WTC11 (cell line): ENCODE measurements at regions not wholly inside any gene's neighbourhood (a gene's known extent, or its start where the extent isn't known, plus 50 kb on each side); places are given as distances from the start of the nearest gene placed in this dataset.

Source experiments
- ATAC-seq: fragments of 200-7000 bp; cut with Tn5 transposase; 2 replicates; pipeline ENCODE4 v1.10.0; 2021; ENCODE audit warnings: mild to moderate bottlenecking, moderate library complexity
- CTCF ChIA-PET: fragments of 300-600 bp; sonication (Branson Sonifier 250); formaldehyde crosslinking; loops from one replicate; lab custom pipeline; 2021; ENCODE audit warnings: antibody characterized with exemption; lab: Charles Lee
- POLR2A ChIA-PET: fragments of 350-600 bp; sonication (Branson Sonifier 250); formaldehyde crosslinking; loops from one replicate; lab custom pipeline; 2021; ENCODE audit warnings: antibody characterized with exemption; lab: Charles Lee
- DNase-seq: peaks from one replicate; pipeline ENCODE4 v3.0.0; 2021; ENCODE audit warnings: low spot score
- H3K27ac Mint-ChIP-seq: 2 replicates; pipeline ENCODE4 v1.8.0; 2021; ENCODE audit warnings: mixed read lengths
- H3K27me3 Mint-ChIP-seq: 2 replicates; pipeline ENCODE4 v1.8.0; 2021; ENCODE audit warnings: low read depth, mild to moderate bottlenecking, moderate library complexity, mixed read lengths
- H3K36me3 Mint-ChIP-seq: 2 replicates; pipeline ENCODE4 v1.8.0; 2021; ENCODE audit warnings: mixed read lengths
- H3K4me1 Mint-ChIP-seq: 2 replicates; pipeline ENCODE4 v1.8.0; 2022; ENCODE audit warnings: mixed read lengths
- H3K4me3 Mint-ChIP-seq: 2 replicates; pipeline ENCODE4 v1.8.0; 2021; ENCODE audit warnings: mild to moderate bottlenecking, moderate library complexity, mixed read lengths
- H3K9me3 Mint-ChIP-seq: 2 replicates; pipeline ENCODE4 v1.8.0; 2021; ENCODE audit warnings: mixed read lengths
- E2F1 ChIP-seq: sonication (generic); formaldehyde crosslinking; IDR thresholded peaks from 2 replicates; pipeline ENCODE4 v1.8.0; 2022; ENCODE audit warnings: mild to moderate bottlenecking, missing genetic modification reagents
- ELF4 ChIP-seq: sonication (generic); formaldehyde crosslinking; IDR thresholded peaks from 2 replicates; pipeline ENCODE4 v1.8.1; 2022; ENCODE audit warnings: low read depth, mild to moderate bottlenecking, moderate library complexity, missing genetic modification reagents
- FOXJ3 ChIP-seq: sonication (generic); formaldehyde crosslinking; IDR thresholded peaks from 2 replicates; pipeline ENCODE4 v1.9.0; 2021; ENCODE audit warnings: missing genetic modification reagents, mild to moderate bottlenecking, borderline replicate concordance
- HMGA2 ChIP-seq: fragments of 250-450 bp; sonication (Bioruptor Pico); IDR thresholded peaks from 2 replicates; pipeline ENCODE4 v1.4.0; 2021; ENCODE audit warnings: mild to moderate bottlenecking, moderate library complexity
- IRF1 ChIP-seq: sonication (generic); formaldehyde crosslinking; IDR thresholded peaks from 2 replicates; pipeline ENCODE4 v1.8.0; 2023; ENCODE audit warnings: missing genetic modification reagents
- JUN ChIP-seq: sonication (generic); formaldehyde crosslinking; IDR thresholded peaks from 2 replicates; pipeline ENCODE4 v1.8.0; 2023; ENCODE audit warnings: mild to moderate bottlenecking, missing genetic modification reagents
- MLX ChIP-seq: sonication (generic); formaldehyde crosslinking; IDR thresholded peaks from 2 replicates; pipeline ENCODE4 v1.8.1; 2023; ENCODE audit warnings: mild to moderate bottlenecking, missing genetic modification reagents, moderate library complexity
- NFATC4 ChIP-seq: fragments of 250-450 bp; sonication (Bioruptor Pico); IDR thresholded peaks from 2 replicates; pipeline ENCODE4 v1.9.0; 2021; ENCODE audit warnings: mild to moderate bottlenecking
- PREB ChIP-seq: sonication (generic); formaldehyde crosslinking; IDR thresholded peaks from 2 replicates; pipeline ENCODE4 v1.8.1; 2022; ENCODE audit warnings: mild to moderate bottlenecking, missing genetic modification reagents, moderate library complexity, borderline replicate concordance
- PRRX2 ChIP-seq: fragments of 250-450 bp; sonication (Bioruptor Pico); IDR thresholded peaks from 2 replicates; pipeline ENCODE4 v1.8.0; 2021; ENCODE audit warnings: mild to moderate bottlenecking
- SMAD3 ChIP-seq: sonication (generic); formaldehyde crosslinking; IDR thresholded peaks from 2 replicates; pipeline ENCODE4 v1.8.0; 2022; ENCODE audit warnings: missing genetic modification reagents, mild to moderate bottlenecking, borderline replicate concordance
- SOX15 ChIP-seq: fragments of 250-450 bp; sonication (Bioruptor Pico); IDR thresholded peaks from 2 replicates; pipeline ENCODE4 v1.9.0; 2021; ENCODE audit warnings: mild to moderate bottlenecking
- ZBTB43 ChIP-seq: sonication (generic); formaldehyde crosslinking; IDR thresholded peaks from 2 replicates; pipeline ENCODE4 v1.8.1; 2023; ENCODE audit warnings: mild to moderate bottlenecking, missing genetic modification reagents
- ZNF396 ChIP-seq: fragments of 250-450 bp; sonication (Bioruptor Pico); IDR thresholded peaks from 2 replicates; pipeline ENCODE4 v1.8.0; 2021; ENCODE audit warnings: mild to moderate bottlenecking, moderate library complexity, borderline replicate concordance
- ZNF532 ChIP-seq: fragments of 250-450 bp; sonication (Bioruptor Pico); IDR thresholded peaks from 2 replicates; pipeline ENCODE4 v1.9.0; 2021; ENCODE audit warnings: mild to moderate bottlenecking, borderline replicate concordance
- TF ChIP-seq, protein P1 (sequence below): fragments of 250-450 bp; sonication (Bioruptor Pico); conservative IDR thresholded peaks from 2 replicates; pipeline ENCODE4 v1.9.0; 2021; ENCODE audit warnings: mild to moderate bottlenecking
- TF ChIP-seq, protein P2 (sequence below): sonication (generic); formaldehyde crosslinking; IDR thresholded peaks from 2 replicates; pipeline ENCODE4 v1.8.0; 2023; ENCODE audit warnings: mild to moderate bottlenecking, missing genetic modification reagents
- TF ChIP-seq, protein P3 (sequence below): sonication (generic); formaldehyde crosslinking; IDR thresholded peaks from 2 replicates; pipeline ENCODE4 v1.8.0; 2022; ENCODE audit warnings: mild to moderate bottlenecking, missing genetic modification reagents
- TF ChIP-seq, protein P4 (sequence below): sonication (generic); formaldehyde crosslinking; IDR thresholded peaks from 2 replicates; pipeline ENCODE4 v1.8.1; 2022; ENCODE audit warnings: low read depth, mild to moderate bottlenecking, moderate library complexity, missing genetic modification reagents, borderline replicate concordance

GRCh38 chr16:73231944-73232554 is 184.1 kb upstream of the ZFHX3 start (continued):
- TF ChIP-seq, protein P1, sequence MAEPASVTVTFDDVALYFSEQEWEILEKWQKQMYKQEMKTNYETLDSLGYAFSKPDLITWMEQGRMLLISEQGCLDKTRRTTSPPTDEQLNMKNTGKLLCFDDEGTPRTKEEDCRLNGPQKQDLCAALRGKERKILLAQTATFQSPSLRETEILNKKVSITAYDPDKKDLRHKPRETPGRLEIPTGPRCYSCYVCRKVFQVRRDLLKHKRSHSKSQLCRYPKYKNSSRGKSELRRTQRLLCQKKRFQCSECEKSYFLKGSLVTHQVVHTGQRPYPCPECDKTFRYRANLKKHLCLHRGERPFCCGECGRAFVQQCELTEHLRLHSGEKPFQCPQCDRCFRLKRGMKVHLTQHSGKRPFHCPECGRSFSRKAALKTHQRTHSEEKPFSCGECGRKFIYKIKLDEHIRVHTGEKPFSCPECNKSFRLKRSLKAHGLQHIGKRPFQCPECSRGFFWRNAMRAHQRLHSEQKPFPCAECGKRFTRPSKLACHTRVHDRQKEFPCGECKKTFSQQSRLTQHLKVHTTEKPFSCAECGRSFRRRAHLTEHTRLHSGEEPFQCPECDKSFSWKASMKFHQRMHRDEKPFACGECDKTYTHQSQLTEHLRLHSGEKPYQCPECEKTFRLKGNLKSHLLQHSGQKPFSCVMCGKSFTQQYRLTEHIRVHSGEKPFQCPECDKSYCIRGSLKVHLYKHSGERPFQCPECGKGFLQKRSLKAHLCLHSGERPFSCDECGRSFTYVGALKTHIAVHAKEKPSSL (CRISPR knock-in tag) = no peak

- H3K9me3 Mint-ChIP-seq = no peaks in the 10 kb centered on the region
- peaks cover 17% of the 10 kb centered on the region for H3K4me1 Mint-ChIP-seq
- TF ChIP-seq MLX (CRISPR knock-in tag) (no peak), ZNF396 (CRISPR knock-in tag) (no peak), NFATC4 (no peak), HMGA2 (no peak), SMAD3 (CRISPR knock-in tag) (no peak), PRRX2 (CRISPR knock-in tag) (no peak), JUN (CRISPR knock-in tag) (no peak), IRF1 (no peak), FOXJ3 (CRISPR knock-in tag) (no peak), PREB (CRISPR knock-in tag) (no peak), SOX15 (CRISPR knock-in tag) (no peak), ZBTB43 (CRISPR knock-in tag) (no peak), E2F1 (CRISPR knock-in tag) (no peak), ELF4 (CRISPR knock-in tag) (no peak), ZNF532 (CRISPR knock-in tag) (no peak)
- TF ChIP-seq, protein P2, sequence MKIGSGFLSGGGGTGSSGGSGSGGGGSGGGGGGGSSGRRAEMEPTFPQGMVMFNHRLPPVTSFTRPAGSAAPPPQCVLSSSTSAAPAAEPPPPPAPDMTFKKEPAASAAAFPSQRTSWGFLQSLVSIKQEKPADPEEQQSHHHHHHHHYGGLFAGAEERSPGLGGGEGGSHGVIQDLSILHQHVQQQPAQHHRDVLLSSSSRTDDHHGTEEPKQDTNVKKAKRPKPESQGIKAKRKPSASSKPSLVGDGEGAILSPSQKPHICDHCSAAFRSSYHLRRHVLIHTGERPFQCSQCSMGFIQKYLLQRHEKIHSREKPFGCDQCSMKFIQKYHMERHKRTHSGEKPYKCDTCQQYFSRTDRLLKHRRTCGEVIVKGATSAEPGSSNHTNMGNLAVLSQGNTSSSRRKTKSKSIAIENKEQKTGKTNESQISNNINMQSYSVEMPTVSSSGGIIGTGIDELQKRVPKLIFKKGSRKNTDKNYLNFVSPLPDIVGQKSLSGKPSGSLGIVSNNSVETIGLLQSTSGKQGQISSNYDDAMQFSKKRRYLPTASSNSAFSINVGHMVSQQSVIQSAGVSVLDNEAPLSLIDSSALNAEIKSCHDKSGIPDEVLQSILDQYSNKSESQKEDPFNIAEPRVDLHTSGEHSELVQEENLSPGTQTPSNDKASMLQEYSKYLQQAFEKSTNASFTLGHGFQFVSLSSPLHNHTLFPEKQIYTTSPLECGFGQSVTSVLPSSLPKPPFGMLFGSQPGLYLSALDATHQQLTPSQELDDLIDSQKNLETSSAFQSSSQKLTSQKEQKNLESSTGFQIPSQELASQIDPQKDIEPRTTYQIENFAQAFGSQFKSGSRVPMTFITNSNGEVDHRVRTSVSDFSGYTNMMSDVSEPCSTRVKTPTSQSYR (CRISPR knock-in tag) = no peak
- TF ChIP-seq, protein P3, sequence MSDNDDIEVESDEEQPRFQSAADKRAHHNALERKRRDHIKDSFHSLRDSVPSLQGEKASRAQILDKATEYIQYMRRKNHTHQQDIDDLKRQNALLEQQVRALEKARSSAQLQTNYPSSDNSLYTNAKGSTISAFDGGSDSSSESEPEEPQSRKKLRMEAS (CRISPR knock-in tag) = no peak
- TF ChIP-seq, protein P4, sequence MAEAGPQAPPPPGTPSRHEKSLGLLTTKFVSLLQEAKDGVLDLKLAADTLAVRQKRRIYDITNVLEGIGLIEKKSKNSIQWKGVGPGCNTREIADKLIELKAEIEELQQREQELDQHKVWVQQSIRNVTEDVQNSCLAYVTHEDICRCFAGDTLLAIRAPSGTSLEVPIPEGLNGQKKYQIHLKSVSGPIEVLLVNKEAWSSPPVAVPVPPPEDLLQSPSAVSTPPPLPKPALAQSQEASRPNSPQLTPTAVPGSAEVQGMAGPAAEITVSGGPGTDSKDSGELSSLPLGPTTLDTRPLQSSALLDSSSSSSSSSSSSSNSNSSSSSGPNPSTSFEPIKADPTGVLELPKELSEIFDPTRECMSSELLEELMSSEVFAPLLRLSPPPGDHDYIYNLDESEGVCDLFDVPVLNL = no peak
- ChIA-PET CTCF (interaction anchor here (0.7 to 1.3 kb wide), 2 partner anchors 399 kb away, joined by 3 read pairs; no protein-coding TSS in a partner anchor), POLR2A (no interaction called here)
- peaks cover 16% of the 10 kb centered on the region for H3K27me3 Mint-ChIP-seq
- DNase-seq (no peak), ATAC-seq (no peak)
- H3K27ac Mint-ChIP-seq = no peak overlapping the region
- H3K4me3 Mint-ChIP-seq = no peak overlapping the region
- no peaks in the 10 kb centered on the region for H3K36me3 Mint-ChIP-seq
Measured at GRCh38 chr16:73231379-73231778, 183.5 kb upstream of the ZFHX3 start.
